Vagina (tissue), 2 donors: ENCODE measurements at regions not wholly inside any gene's neighbourhood (a gene's known extent, or its start where the extent isn't known, plus 50 kb on each side); places are given as distances from the start of the nearest gene placed in this dataset.

Source experiments
- POLR2A ChIP-seq, 2 donors: fragments of 450-650 bp; IDR thresholded peaks; one replicate each; pipeline ENCODE4 v1.6.1; 2017; ENCODE audit warnings: antibody characterized with exemption in 2 of 2, mild to moderate bottlenecking in 2 of 2, moderate library complexity in 2 of 2
- POLR2AphosphoS5 ChIP-seq, 2 donors: sonication (generic); formaldehyde crosslinking; IDR thresholded peaks; one replicate each; pipeline ENCODE4 v1.9.0; 2017; ENCODE audit warnings: antibody characterized with exemption in 2 of 2, mild to moderate bottlenecking in 2 of 2, low read depth in 1 of 2; ENCODE audit not compliant: insufficient read depth in 1 of 2

DNA sequence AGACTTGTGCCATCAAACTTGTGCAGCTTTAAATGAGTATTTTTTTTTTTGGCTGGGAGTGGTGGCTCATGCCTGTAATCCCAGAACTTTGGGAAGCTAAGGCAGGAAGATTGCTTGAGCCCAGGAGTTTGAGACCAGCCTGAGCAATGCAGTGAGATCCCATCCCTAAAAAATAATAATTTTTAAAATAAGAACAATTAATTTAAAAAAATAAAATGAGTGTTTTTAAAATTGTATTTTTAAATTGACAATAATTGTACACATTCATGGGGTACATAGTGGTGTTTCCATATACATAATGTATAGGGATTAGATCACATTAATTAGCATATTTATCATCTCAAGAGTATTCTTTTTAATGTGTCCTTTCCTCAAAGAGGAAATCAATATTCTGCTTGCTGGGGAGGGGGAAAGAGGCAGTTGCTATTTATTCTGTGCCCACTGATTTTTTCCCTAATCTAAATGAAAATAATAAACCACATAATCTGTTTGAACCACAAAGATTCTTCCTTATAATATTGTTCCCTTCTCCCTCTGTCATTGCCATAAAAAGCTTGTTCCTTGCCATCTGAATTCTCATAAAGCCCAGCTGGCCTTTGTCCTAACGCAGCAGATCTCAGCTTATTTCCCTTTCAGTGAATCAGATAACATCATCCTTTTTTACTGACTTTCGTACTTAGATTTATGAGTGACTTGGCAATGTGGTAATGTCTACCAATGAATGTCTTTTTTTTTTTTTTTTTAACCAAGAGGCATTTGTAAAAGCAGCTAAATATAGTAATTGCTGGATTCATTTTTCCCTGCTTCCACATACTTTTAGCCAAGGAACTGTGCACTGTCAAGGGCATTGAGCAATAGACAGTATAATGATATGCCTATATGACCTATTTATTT is 81.8 kb upstream of the RUBCNL start:
- TF ChIP-seq POLR2A (IDR thresholded peaks at IDR 0.05) (no peak), POLR2AphosphoS5 (IDR thresholded peaks at IDR 0.05; ENCODE audit: insufficient read depth in 1 of 2, low read depth in 1 of 2) (peak in 1 of 2 donors; percentile 45)
